ENCODE measurements at regions not wholly inside any gene's neighbourhood (a gene's known extent, or its start where the extent isn't known, plus 50 kb on each side); places are given as distances from the start of the nearest gene placed in this dataset.
"Not testable (repeated sequence)": the region's sequence is repeated elsewhere in the genome, so short reads cannot be mapped to it uniquely, and the experiment has no call there.

- DNase-seq (ENCODE audit: low spot score): peak; percentile 60
Measured at GRCh38 chr16:87203060-87203656, 114.0 kb downstream of the C16orf95 start.

GRCh38 chr16:87206646-87207451, 110.3 kb downstream of the C16orf95 start:
- DNase-seq (ENCODE audit: low spot score): no peak

GRCh38 chr16:87207509-87207908, 109.7 kb downstream of the C16orf95 start:
- DNase-seq (ENCODE audit: low spot score): no peak

GRCh38 chr16:87207965-87208364, 109.2 kb downstream of the C16orf95 start:
- no peak for DNase-seq (ENCODE audit: low spot score)

- not testable (repeated sequence) for DNase-seq (ENCODE audit: low spot score)
Measured at GRCh38 chr16:87208968-87209367, 108.2 kb downstream of the C16orf95 start.

GRCh38 chr16:87209808-87210512, 107.2 kb downstream of the C16orf95 start:
- DNase-seq (ENCODE audit: low spot score): no peak

DNA sequence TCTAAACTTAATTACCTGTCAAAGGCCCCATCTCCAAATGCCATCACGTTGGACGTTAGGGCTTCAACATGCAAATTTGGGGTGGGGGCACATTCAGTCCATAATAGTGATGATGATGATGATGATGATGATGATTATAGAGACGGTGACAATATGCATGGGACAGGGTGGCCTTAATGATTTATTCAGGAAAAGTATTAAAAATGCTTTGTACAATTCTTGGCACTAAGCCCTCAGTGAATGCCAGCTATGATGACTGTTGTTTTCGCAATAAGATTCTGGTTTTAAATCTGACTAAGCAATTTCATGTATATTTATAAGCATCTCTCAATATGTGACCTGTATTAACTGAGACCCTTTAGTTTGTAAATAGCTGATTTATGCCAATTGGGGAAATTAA, 106.3 kb downstream of the C16orf95 start:
- DNase-seq (ENCODE audit: low spot score): no peak

DNA sequence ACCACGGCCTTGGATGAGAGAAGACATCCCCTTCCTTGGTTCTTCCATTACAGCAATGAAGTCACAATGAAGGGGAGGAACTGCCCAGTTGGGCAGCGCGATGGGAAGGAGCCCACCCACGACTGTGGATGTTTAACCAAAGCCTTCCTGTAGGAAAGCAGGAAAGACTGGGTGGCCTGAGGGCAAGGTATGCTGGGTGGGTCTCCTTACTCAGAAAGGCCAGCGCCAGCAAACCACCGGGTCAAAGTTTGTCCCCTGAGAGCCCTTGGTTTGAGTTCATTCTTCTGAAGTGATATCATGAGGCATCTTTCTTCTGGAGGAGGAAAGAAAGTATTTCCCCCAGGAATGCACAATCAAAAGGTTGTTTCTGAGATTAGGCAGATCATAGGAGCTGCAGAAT, 105.2 kb downstream of the C16orf95 start:
- DNase-seq (ENCODE audit: low spot score): no peak

DNA sequence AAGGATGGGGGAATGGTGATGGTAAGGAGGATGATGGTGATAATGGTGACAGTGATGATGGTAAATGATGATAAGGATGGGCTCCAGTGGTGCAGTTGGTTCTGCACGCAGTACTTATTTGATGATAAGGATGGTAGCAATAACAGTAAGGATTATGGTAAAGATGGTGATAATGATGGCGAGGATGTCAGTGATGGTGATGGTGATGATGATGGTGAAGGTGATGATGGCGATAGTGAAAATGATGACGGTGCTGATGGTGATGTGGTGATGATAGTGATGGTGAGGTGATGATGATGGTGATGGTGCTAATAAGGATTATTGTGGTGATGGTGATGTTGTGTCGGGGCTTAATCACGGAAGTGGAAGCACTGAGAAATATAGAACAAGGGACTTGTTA, 103.7 kb downstream of the C16orf95 start:
- DNase-seq (ENCODE audit: low spot score): no peak

DNA sequence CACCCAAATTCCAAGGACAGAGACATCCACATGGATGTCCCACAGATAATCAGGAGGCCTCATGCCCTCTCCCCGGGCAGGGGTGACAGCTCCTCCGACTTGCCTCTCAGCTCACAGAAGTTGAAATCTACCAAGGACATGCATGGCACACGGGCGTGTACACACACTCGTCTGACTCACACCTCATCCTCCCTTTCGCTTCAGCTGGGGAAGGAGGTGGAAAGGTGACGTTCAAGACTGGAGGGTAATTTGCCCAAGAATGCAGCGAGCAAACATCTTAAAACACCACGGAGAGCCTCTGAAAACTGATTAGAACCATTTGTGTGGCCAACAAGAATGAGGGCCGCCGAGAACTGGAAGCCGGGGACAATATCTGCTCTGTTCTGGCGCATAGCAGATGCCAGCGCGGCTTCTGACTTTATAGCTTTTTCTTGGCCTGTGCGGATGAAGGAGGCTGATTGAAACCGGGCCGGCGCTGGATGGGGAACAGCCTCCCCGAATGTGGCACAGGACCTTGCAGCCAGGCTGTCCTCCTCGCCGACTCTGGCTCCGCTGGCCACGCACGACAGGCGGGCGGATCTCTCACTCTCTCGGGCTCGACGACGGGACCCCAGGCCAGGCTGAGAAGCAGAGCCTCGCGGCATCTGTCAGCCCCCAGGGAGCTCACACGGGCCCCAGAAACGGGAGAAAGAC, 100.9 kb downstream of the C16orf95 start:
- peak; percentile 40 for DNase-seq (ENCODE audit: low spot score)

DNA sequence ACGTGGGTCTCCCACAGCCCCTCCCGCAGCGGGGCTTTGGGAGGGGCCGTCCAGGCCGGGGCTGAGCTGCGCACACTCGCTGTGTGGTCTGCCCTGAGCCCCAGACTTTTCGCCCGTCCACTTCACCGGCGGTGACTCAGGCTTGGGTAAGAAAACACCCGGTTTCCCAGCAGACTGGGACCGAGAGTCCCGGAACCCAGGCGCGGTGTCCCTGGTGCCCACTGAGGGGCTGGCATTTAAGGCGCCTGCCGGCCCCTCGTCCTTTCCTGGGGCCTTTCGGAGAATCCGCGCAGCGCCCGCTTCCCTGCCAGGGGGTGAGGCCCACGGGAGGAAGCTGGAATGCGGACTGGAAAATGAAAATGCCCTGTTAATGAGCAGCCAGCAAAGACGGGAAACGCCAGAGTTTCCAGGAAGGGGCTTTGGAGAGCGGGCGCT, 100.3 kb downstream of the C16orf95 start:
- DNase-seq (ENCODE audit: low spot score): no peak

DNA sequence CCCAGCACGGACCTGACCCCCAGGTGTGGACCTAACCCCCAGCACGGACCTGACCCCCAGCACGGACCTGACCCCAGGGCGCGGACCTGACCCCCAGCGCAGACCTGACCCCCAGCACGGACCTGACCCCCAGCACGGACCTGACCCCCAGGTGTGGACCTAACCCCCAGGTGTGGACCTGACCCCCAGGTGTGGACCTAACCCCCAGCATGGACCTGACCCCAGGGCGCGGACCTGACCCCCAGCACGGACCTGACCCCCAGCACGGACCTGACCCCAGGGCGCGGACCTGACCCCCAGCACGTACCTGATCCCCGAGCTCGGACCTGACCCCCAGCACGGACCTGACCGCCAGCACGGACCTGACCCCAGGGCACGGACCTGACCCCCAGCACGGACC, 99.4 kb downstream of the C16orf95 start:
- DNase-seq (ENCODE audit: low spot score): not testable (repeated sequence)

GRCh38 chr16:87218281-87219055, 98.7 kb downstream of the C16orf95 start:
- no peak for DNase-seq (ENCODE audit: low spot score)

- no peak for DNase-seq (ENCODE audit: low spot score)
Measured at GRCh38 chr16:87219287-87219909, 97.8 kb downstream of the C16orf95 start.

DNA sequence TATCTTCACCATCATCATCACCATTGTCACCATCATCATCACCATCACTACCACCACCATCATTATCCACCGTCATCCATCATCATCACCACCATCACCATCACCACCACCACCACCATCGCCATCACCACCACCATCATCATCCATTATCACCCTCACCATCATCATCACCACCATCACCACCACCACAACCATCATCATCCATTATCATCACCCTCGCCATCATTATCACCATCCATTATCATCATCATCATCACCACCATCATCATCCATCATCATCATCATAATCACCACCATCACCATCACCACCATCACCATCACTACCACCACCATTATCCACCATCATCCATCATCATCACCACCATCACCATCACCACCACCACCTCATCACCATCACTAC, 95.6 kb downstream of the C16orf95 start:
- no peak for DNase-seq (ENCODE audit: low spot score)

DNA sequence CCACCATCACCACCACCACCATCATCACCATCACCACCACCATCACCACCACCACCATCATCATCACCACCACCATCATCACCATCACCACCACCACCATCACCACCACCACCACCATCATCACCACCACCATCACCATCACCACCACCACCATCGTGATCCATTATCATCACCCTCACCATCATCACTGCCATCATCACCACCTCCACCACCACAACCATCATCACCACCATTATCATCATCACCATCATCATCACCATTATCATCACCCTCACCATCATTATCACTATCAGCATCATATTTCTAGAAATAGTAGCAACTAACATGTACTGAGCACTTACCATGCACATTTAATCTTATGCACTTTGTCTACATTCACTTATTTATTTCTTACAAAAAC, 94.9 kb downstream of the C16orf95 start:
- DNase-seq (ENCODE audit: low spot score): no peak

DNA sequence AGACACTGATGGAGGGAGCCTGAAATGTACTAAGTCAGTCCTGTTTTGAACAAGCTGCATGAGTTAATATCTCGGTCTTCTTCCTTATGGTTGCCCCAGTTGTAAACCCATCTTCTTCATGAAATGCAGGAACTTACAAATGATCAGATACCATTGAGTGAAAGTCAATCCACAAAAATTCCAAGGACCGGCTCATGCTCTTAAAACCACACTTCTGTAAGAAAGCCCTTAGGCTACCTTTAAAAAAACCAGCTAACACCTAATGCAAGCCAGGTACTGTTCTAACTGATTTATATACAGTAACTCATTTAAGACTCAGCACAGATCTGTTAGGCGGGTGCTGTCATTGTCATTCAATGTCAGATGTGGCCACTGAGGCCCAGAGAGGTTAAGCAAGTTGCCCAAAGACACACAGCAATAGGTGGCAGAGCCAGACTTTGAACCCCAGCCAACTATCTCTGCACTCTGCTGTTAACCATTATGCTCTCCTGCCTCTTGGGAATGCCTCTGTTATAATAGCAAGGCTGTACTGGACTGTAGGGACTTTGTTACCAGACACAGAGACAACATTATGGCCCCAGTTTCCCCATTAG, 93.4 kb downstream of the C16orf95 start:
- DNase-seq (ENCODE audit: low spot score): no peak

- no peak for DNase-seq (ENCODE audit: low spot score)
Measured at GRCh38 chr16:87226926-87227295, 90.3 kb downstream of the C16orf95 start.

DNA sequence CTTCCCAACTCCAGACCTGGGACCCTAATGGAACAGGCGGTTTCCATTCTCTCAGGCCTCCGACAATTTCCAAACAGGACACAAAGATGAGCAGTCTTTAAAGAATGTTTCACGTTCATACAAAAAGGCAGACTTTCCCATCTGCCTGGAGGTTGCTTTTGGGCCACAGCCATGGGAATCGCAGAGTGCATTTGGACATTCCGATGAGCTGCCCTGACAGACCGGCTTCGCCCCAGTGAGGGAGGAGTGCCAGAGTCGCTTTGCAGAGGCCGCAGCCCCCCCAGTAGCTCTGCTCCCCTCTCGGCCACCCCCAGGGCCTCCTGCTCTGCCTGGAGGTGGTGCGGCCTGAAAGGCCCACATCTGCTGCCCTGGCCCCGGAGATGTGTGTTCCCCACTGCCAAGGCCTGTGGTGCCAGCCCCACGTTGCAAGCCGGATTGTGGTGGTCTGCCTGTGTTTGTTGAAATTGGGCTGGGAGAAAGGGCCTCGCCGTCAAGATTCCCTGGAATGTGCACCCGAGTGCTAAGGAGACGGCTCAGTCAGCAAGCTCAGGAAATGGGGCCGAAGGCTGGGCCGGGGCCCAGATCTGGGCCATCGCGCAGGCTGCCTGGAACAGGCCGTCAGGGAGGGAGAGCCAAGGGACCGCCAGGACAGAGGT, 89.8 kb downstream of the C16orf95 start:
- peak; percentile 45 for DNase-seq (ENCODE audit: low spot score)

- no peak for DNase-seq (ENCODE audit: low spot score)
Measured at GRCh38 chr16:87228363-87228762, 88.8 kb downstream of the C16orf95 start.

Measured in Ammon's horn (tissue), 1 donor.